Esophagus (tissue), 2 donors: ENCODE measurements at regions not wholly inside any gene's neighbourhood (a gene's known extent, or its start where the extent isn't known, plus 50 kb on each side); places are given as distances from the start of the nearest gene placed in this dataset.

Experiments used
- H3K27ac ChIP-seq, 2 donors: one replicate each; pipeline ENCODE4 v1.5.1; 2013; ENCODE audit warnings: low read depth in 2 of 2, mild to moderate bottlenecking in 2 of 2, inconsistent platforms in 1 of 2, low read length in 1 of 2, moderate library complexity in 1 of 2
- H3K27me3 ChIP-seq, 2 donors: one replicate each; pipeline ENCODE4 v1.6.1; 2013; ENCODE audit warnings: low read length in 2 of 2, control low read depth in 1 of 2, mild to moderate bottlenecking in 1 of 2; ENCODE audit not compliant: insufficient read depth in 2 of 2, control insufficient read depth in 1 of 2
- H3K36me3 ChIP-seq, 2 donors: one replicate each; pipeline ENCODE4 v1.6.1; 2013; ENCODE audit warnings: low read length in 1 of 2; ENCODE audit not compliant: control insufficient read depth in 2 of 2, insufficient read depth in 2 of 2
- H3K4me1 ChIP-seq, 2 donors: one replicate each; pipeline ENCODE4 v1.6.1; 2013; ENCODE audit warnings: low read length in 1 of 2; ENCODE audit not compliant: control insufficient read depth in 2 of 2, insufficient read depth in 2 of 2
- H3K4me3 ChIP-seq, 2 donors: one replicate each; pipeline ENCODE4 v1.5.1; 2013; ENCODE audit warnings: low read length in 2 of 2, mild to moderate bottlenecking in 2 of 2, low read depth in 1 of 2, moderate library complexity in 1 of 2
- H3K9me3 ChIP-seq, 2 donors: one replicate each; pipeline ENCODE4 v1.6.1; 2013; ENCODE audit warnings: mild to moderate bottlenecking in 2 of 2, low read depth in 1 of 2, low read length in 1 of 2, moderate library complexity in 1 of 2; ENCODE audit not compliant: control insufficient read depth in 2 of 2, insufficient read depth in 1 of 2
- WGBS, 2 donors: extraction: QIAGEN DNeasy Blood & Tissue Kit; methylation state at CpG; one replicate each; pipeline ENCODE4 v1.1.7; 2013; 5-methylcytosine and 5-hydroxymethylcytosine counted together
- donor health status: healthy with polysubstance abuse.
- donor health status: Bipolar disorder and iron deficiency.

GRCh38 chr22:27163162-27164137 lies 506.1 kb downstream of the MIAT start:
- Histone ChIP-seq H3K9me3 (no peaks in the 10 kb centered on the region), H3K27me3 (no peaks in the 10 kb centered on the region), H3K27ac (no peak overlapping the region), H3K4me3 (no peak overlapping the region), H3K36me3 (no peaks in the 10 kb centered on the region), H3K4me1 (no peaks in the 10 kb centered on the region)
- WGBS, 2 donors, result 60 to 69% methylated on average over 6 of the region's 6 CpGs

GRCh38 chr22:27164781-27165503 lies 507.6 kb downstream of the MIAT start:
- Histone ChIP-seq H3K4me3 (no peak overlapping the region), H3K36me3 (no peaks in the 10 kb centered on the region), H3K27me3 (no peaks in the 10 kb centered on the region), H3K9me3 (no peaks in the 10 kb centered on the region), H3K4me1 (no peaks in the 10 kb centered on the region), H3K27ac (no peak overlapping the region)
- WGBS, 2 donors, result 80 to 81% methylated on average over 5 of the region's 5 CpGs

- H3K27ac ChIP-seq, result no peak overlapping the region
- H3K27me3 ChIP-seq, result no peaks in the 10 kb centered on the region
- no peaks in the 10 kb centered on the region for H3K4me1 ChIP-seq
- no peaks in the 10 kb centered on the region for H3K36me3 ChIP-seq
- 78 to 80% methylated on average over 3 of the region's 3 CpGs for WGBS, 2 donors
- no peaks in the 10 kb centered on the region for H3K9me3 ChIP-seq
- no peak overlapping the region for H3K4me3 ChIP-seq
Measured at GRCh38 chr22:27168681-27169080, 511.3 kb downstream of the MIAT start.

GRCh38 chr22:27170491-27170890 lies 513.1 kb downstream of the MIAT start:
- H3K4me3 ChIP-seq, result no peak overlapping the region
- WGBS, 2 donors, result 54 to 66% methylated on average over 4 of the region's 4 CpGs
- no peaks in the 10 kb centered on the region for H3K36me3 ChIP-seq
- H3K27me3 ChIP-seq, result no peaks in the 10 kb centered on the region
- H3K9me3 ChIP-seq, result no peaks in the 10 kb centered on the region
- no peak overlapping the region for H3K27ac ChIP-seq
- H3K4me1 ChIP-seq, result no peaks in the 10 kb centered on the region

- Histone ChIP-seq H3K9me3 (no peaks in the 10 kb centered on the region), H3K4me3 (no peak overlapping the region), H3K27me3 (no peaks in the 10 kb centered on the region), H3K4me1 (no peaks in the 10 kb centered on the region), H3K36me3 (no peaks in the 10 kb centered on the region), H3K27ac (no peak overlapping the region)
- WGBS, 2 donors, result 95 to 96% methylated on average over 2 of the region's 2 CpGs
Measured at GRCh38 chr22:27171212-27171611, 513.8 kb downstream of the MIAT start.

- no peak overlapping the region for H3K27ac ChIP-seq
- H3K4me1 ChIP-seq, result no peaks in the 10 kb centered on the region
- no peaks in the 10 kb centered on the region for H3K36me3 ChIP-seq
- no peaks in the 10 kb centered on the region for H3K27me3 ChIP-seq
- WGBS, 2 donors, result 66 to 74% methylated on average over 5 of the region's 5 CpGs
- H3K9me3 ChIP-seq, result no peaks in the 10 kb centered on the region
- no peak overlapping the region for H3K4me3 ChIP-seq
Measured at GRCh38 chr22:27173530-27173929, 516.1 kb downstream of the MIAT start.

GRCh38 chr22:27175021-27175838 lies 517.8 kb downstream of the MIAT start:
- 46 to 56% methylated on average over 17 of the region's 17 CpGs for WGBS, 2 donors
- no peaks in the 10 kb centered on the region for H3K27me3 ChIP-seq

GRCh38 chr22:27175974-27176373 lies 518.6 kb downstream of the MIAT start:
- 58 to 61% methylated on average over 2 of the region's 2 CpGs for WGBS, 2 donors
- H3K4me1 ChIP-seq, result no peaks in the 10 kb centered on the region
- no peaks in the 10 kb centered on the region for H3K27me3 ChIP-seq
- H3K36me3 ChIP-seq, result no peaks in the 10 kb centered on the region
- no peak overlapping the region for H3K27ac ChIP-seq
- H3K9me3 ChIP-seq, result no peaks in the 10 kb centered on the region
- no peak overlapping the region for H3K4me3 ChIP-seq

More at GRCh38 chr22:27175021-27175838, 517.8 kb downstream of the MIAT start:
- Histone ChIP-seq H3K4me1 (no peaks in the 10 kb centered on the region), H3K9me3 (no peaks in the 10 kb centered on the region), H3K27ac (no peak overlapping the region), H3K4me3 (no peak overlapping the region), H3K36me3 (no peaks in the 10 kb centered on the region)

GRCh38 chr22:27179161-27179560 lies 521.8 kb downstream of the MIAT start:
- H3K27ac ChIP-seq, result no peak overlapping the region
- WGBS, 2 donors, result 63 to 82% methylated on average over 3 of the region's 3 CpGs
- H3K4me3 ChIP-seq, result no peak overlapping the region
- peaks cover 2 to 7% of the 10 kb centered on the region in 2 donors for H3K4me1 ChIP-seq
- H3K9me3 ChIP-seq, result no peaks in the 10 kb centered on the region
- H3K36me3 ChIP-seq, result no peaks in the 10 kb centered on the region
- H3K27me3 ChIP-seq, result no peaks in the 10 kb centered on the region
